CD14-positive monocyte (primary cell): ENCODE measurements at regions not wholly inside any gene's neighbourhood (a gene's known extent, or its start where the extent isn't known, plus 50 kb on each side); places are given as distances from the start of the nearest gene placed in this dataset.

Experiments used
- DNase-seq, 3 donors: peaks; one replicate each; pipeline ENCODE4 v3.0.0-alpha.2; 2011 to 2022
- H2AFZ ChIP-seq: 2 replicates; pipeline ENCODE4 v1.6.0; 2012; ENCODE audit warnings: mild to moderate bottlenecking, low read depth, low read length, inconsistent platforms; ENCODE audit not compliant: insufficient read depth, poor library complexity, severe bottlenecking
- H3K27ac ChIP-seq, 2 donors: 1 replicate in 1 of 2; 2 replicates in 1 of 2; pipeline ENCODE4 v1.5.1; 2012 to 2013; ENCODE audit warnings: low read length in 2 of 2, control low read depth in 1 of 2, inconsistent platforms in 1 of 2, low read depth in 1 of 2, mild to moderate bottlenecking in 1 of 2
- H3K27me3 ChIP-seq, 2 donors: one replicate each; pipeline versions ENCODE4 v1.6.0 to v1.6.1; 2011 to 2013; ENCODE audit warnings: low read length in 2 of 2; ENCODE audit not compliant: control insufficient read depth in 2 of 2, insufficient read depth in 2 of 2
- H3K36me3 ChIP-seq, 2 donors: replicated peaks in 1 of 2; 1 replicate in 1 of 2; 2 replicates in 1 of 2; pipeline versions ENCODE4 v1.5.1 to v1.6.1; 2012 to 2013; ENCODE audit warnings: low read length in 2 of 2, control low read depth in 1 of 2, inconsistent platforms in 1 of 2, mild to moderate bottlenecking in 1 of 2; ENCODE audit not compliant: insufficient read depth in 2 of 2, control insufficient read depth in 1 of 2
- H3K4me1 ChIP-seq, 2 donors: 1 replicate in 1 of 2; 2 replicates in 1 of 2; pipeline versions ENCODE4 v1.5.1 to v1.6.1; 2012 to 2013; ENCODE audit warnings: low read length in 2 of 2, control low read depth in 1 of 2, inconsistent platforms in 1 of 2, mild to moderate bottlenecking in 1 of 2, moderate library complexity in 1 of 2; ENCODE audit not compliant: insufficient read depth in 2 of 2, control insufficient read depth in 1 of 2
- H3K4me2 ChIP-seq: replicated peaks from 2 replicates; pipeline ENCODE3; 2012; ENCODE audit warnings: low read length, moderate library complexity, mild to moderate bottlenecking; ENCODE audit not compliant: poor library complexity, severe bottlenecking; ENCODE audit errors: extremely low read depth
- H3K4me3 ChIP-seq, 3 experiments: fragments of 200-600 bp in 1 of 3; sonication (generic) in 1 of 3; replicated peaks in 1 of 3; 1 replicate in 2 of 3; 2 replicates in 1 of 3; pipeline ENCODE4 v1.5.1; 2011 to 2013; ENCODE audit warnings: low read length in 3 of 3, mild to moderate bottlenecking in 3 of 3, control low read depth in 2 of 3, low read depth in 2 of 3, inconsistent platforms in 1 of 3, moderate library complexity in 1 of 3
- H3K79me2 ChIP-seq: 2 replicates; pipeline ENCODE4 v1.6.0; 2012; ENCODE audit warnings: mild to moderate bottlenecking, control low read depth, inconsistent platforms, low read length, moderate library complexity; ENCODE audit not compliant: insufficient read depth
- H3K9ac ChIP-seq: 2 replicates; pipeline ENCODE4 v1.6.0; 2017; ENCODE audit warnings: low read length, mild to moderate bottlenecking; ENCODE audit not compliant: insufficient read depth, poor library complexity, severe bottlenecking
- H3K9me3 ChIP-seq, 2 donors: replicated peaks in 1 of 2; 1 replicate in 1 of 2; 2 replicates in 1 of 2; pipeline versions ENCODE4 v1.5.1 to v1.6.1; 2012 to 2013; ENCODE audit warnings: low read length in 2 of 2, control low read depth in 1 of 2; ENCODE audit not compliant: control insufficient read depth in 1 of 2, insufficient read depth in 1 of 2
- H4K20me1 ChIP-seq: 2 replicates; pipeline ENCODE4 v1.6.0; 2012; ENCODE audit warnings: mild to moderate bottlenecking, low read length, control low read depth, moderate library complexity; ENCODE audit not compliant: insufficient read depth
- H3K27ac Mint-ChIP-seq, 7 donors: one replicate each; pipeline ENCODE4 v1.8.0; 2020; ENCODE audit warnings: mild to moderate bottlenecking in 7 of 7, mixed read lengths in 7 of 7, moderate library complexity in 6 of 7, inconsistent platforms in 2 of 7
- H3K27me3 Mint-ChIP-seq, 3 donors: one replicate each; pipeline ENCODE4 v1.8.0; 2021 to 2022; ENCODE audit warnings: low read depth in 3 of 3, mild to moderate bottlenecking in 3 of 3, mixed read lengths in 3 of 3, moderate library complexity in 3 of 3, inconsistent platforms in 1 of 3
- H3K36me3 Mint-ChIP-seq, 2 donors: one replicate each; pipeline ENCODE4 v1.8.0; 2020; ENCODE audit warnings: mixed read lengths in 2 of 2, inconsistent platforms in 1 of 2, mild to moderate bottlenecking in 1 of 2
- H3K4me1 Mint-ChIP-seq: one replicate; pipeline ENCODE4 v1.8.0; 2020; ENCODE audit warnings: mild to moderate bottlenecking, mixed read lengths
- H3K4me3 Mint-ChIP-seq, 2 donors: one replicate each; pipeline ENCODE4 v1.8.0; 2020; ENCODE audit warnings: mild to moderate bottlenecking in 2 of 2, mixed read lengths in 2 of 2, moderate library complexity in 1 of 2
- H3K9me3 Mint-ChIP-seq, 7 donors: one replicate each; pipeline ENCODE4 v1.8.0; 2020 to 2022; ENCODE audit warnings: mixed read lengths in 7 of 7, mild to moderate bottlenecking in 6 of 7, moderate library complexity in 6 of 7, inconsistent platforms in 2 of 7
- WGBS: methylation state at CpG from one replicate; pipeline ENCODE4 v1.1.5; 2013; ENCODE audit warnings: missing lambda C conversion rate; ENCODE audit not compliant: insufficient coverage; 5-methylcytosine and 5-hydroxymethylcytosine counted together
- intact Hi-C, 2 donors: fragments of 100-400 bp; cut with micrococcal nuclease; formaldehyde crosslinking; loops; one replicate each; pipeline versions ENCODE4 v1.15.0 to v1.15.1; 2023
- TF ChIP-seq, protein P1 (sequence below): fragments of 200-600 bp; IDR thresholded peaks from one replicate; pipeline ENCODE4 v1.8.0; 2022; ENCODE audit warnings: antibody characterized with exemption, mild to moderate bottlenecking

GRCh38 chr14:55814064-55814463 is 234.1 kb downstream of the KTN1 start:
- peak overlapping the region; percentile 8 for H3K4me2 ChIP-seq
- TF ChIP-seq, protein P1, sequence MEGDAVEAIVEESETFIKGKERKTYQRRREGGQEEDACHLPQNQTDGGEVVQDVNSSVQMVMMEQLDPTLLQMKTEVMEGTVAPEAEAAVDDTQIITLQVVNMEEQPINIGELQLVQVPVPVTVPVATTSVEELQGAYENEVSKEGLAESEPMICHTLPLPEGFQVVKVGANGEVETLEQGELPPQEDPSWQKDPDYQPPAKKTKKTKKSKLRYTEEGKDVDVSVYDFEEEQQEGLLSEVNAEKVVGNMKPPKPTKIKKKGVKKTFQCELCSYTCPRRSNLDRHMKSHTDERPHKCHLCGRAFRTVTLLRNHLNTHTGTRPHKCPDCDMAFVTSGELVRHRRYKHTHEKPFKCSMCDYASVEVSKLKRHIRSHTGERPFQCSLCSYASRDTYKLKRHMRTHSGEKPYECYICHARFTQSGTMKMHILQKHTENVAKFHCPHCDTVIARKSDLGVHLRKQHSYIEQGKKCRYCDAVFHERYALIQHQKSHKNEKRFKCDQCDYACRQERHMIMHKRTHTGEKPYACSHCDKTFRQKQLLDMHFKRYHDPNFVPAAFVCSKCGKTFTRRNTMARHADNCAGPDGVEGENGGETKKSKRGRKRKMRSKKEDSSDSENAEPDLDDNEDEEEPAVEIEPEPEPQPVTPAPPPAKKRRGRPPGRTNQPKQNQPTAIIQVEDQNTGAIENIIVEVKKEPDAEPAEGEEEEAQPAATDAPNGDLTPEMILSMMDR, result no peak
- no peak overlapping the region for H2AFZ ChIP-seq
- Mint-ChIP-seq H3K4me3 (no peak overlapping the region), H3K27ac (peak overlapping the region in 6 of 7 donors; percentile 79 to 94 (median 92)), H3K27me3 (peaks cover 0 to 2% (median 0%) of the 10 kb centered on the region in 3 donors), H3K4me1 (peaks cover 39% of the 10 kb centered on the region), H3K36me3 (peaks cover 3 to 8% of the 10 kb centered on the region in 2 donors), H3K9me3 (peaks cover 2 to 15% (median 7%) of the 10 kb centered on the region in 7 donors)
- H3K9ac ChIP-seq, result no peak overlapping the region
- no peaks in the 10 kb centered on the region for H4K20me1 ChIP-seq
- H3K27ac ChIP-seq, result peak overlapping the region in 1 of 2 donors; percentile 73
- peaks cover 39 to 43% of the 10 kb centered on the region in 2 donors for H3K4me1 ChIP-seq
- DNase-seq, result peak in 1 of 3 donors; percentile 14
- no peaks in the 10 kb centered on the region for H3K36me3 ChIP-seq
- intact Hi-C loops, result no loop called here
- no CpG with 5 or more reads among the region's 1 CpG for WGBS
- no peaks in the 10 kb centered on the region for H3K79me2 ChIP-seq
- no peaks in the 10 kb centered on the region for H3K9me3 ChIP-seq
- no peaks in the 10 kb centered on the region for H3K27me3 ChIP-seq
- peak overlapping the region in 1 of 3 experiments; percentile 48 for H3K4me3 ChIP-seq

- Mint-ChIP-seq H3K4me3 (peak overlapping the region in 1 of 2 donors; percentile 67), H3K4me1 (peaks cover 47% of the 10 kb centered on the region), H3K27me3 (peaks cover 0 to 2% (median 0%) of the 10 kb centered on the region in 3 donors), H3K27ac (peak overlapping the region; percentile 79 to 94 (median 92)), H3K36me3 (peaks cover 3 to 8% of the 10 kb centered on the region in 2 donors), H3K9me3 (peaks cover 2 to 15% (median 5%) of the 10 kb centered on the region in 7 donors)
- H2AFZ ChIP-seq, result peak overlapping the region; percentile 35
- peak; percentile 52 to 67 (median 66) for DNase-seq
- no peaks in the 10 kb centered on the region for H3K9me3 ChIP-seq
- TF ChIP-seq, protein P1, result no peak
- peak overlapping the region; percentile 63 to 73 for H3K27ac ChIP-seq
- no peaks in the 10 kb centered on the region for H3K27me3 ChIP-seq
- intact Hi-C loops, result no loop called here
- H3K36me3 ChIP-seq, result no peaks in the 10 kb centered on the region
- H3K4me2 ChIP-seq, result peak overlapping the region; percentile 61
- no CpG with 5 or more reads among the region's 1 CpG for WGBS
- peaks cover 48 to 51% of the 10 kb centered on the region in 2 donors for H3K4me1 ChIP-seq
- no peaks in the 10 kb centered on the region for H3K79me2 ChIP-seq
- peak overlapping the region in 1 of 3 experiments; percentile 48 for H3K4me3 ChIP-seq
- no peaks in the 10 kb centered on the region for H4K20me1 ChIP-seq
- H3K9ac ChIP-seq, result no peak overlapping the region
These were observed 234.9 kb downstream of the KTN1 start for GRCh38 chr14:55814873-55815272.
